ENCODE measurements at regions not wholly inside any gene's neighbourhood (a gene's known extent, or its start where the extent isn't known, plus 50 kb on each side); places are given as distances from the start of the nearest gene placed in this dataset.
"Not testable (repeated sequence)": the region's sequence is repeated elsewhere in the genome, so short reads cannot be mapped to it uniquely, and the experiment has no call there.

- no peaks in the 10 kb centered on the region for H3K36me3 Mint-ChIP-seq (ENCODE audit: low read depth)
- no peaks in the 10 kb centered on the region for H3K4me1 Mint-ChIP-seq (ENCODE audit: low read depth)
- H3K4me3 Mint-ChIP-seq = no peak overlapping the region
- no peak overlapping the region for H3K27ac Mint-ChIP-seq
- H3K27me3 Mint-ChIP-seq = peaks cover 7% of the 10 kb centered on the region
- no peaks in the 10 kb centered on the region for H3K9me3 Mint-ChIP-seq
Observed at GRCh38 chr12:105626653-105627052, 296.2 kb downstream of the C12orf75 start.

- Mint-ChIP-seq H3K27ac (no peak overlapping the region), H3K9me3 (peaks cover 14% of the 10 kb centered on the region), H3K4me3 (no peak overlapping the region), H3K27me3 (no peaks in the 10 kb centered on the region), H3K36me3 (ENCODE audit: low read depth) (no peaks in the 10 kb centered on the region), H3K4me1 (ENCODE audit: low read depth) (no peaks in the 10 kb centered on the region)
Observed at GRCh38 chr12:105637470-105637869, 307.0 kb downstream of the C12orf75 start.

DNA sequence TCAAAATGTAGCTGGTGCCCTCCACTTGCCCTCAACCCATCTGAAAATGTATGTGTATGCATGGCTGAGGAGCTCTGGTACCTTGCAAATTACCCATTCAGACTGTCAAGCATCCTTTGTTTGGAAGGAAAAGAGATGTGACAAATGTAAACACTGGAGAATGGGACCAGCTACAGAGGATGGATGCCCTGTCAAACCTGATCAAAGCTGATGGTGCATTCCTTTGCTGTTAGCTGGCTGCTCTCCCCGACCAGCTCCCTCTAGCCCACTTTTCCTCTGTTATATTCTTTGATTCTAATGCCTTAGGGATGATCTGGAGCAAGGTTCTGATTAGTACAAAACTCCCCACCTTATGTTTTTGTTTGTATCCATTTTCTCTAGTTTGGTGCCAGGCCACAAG, 310.3 kb downstream of the C12orf75 start:
- H3K36me3 Mint-ChIP-seq (ENCODE audit: low read depth) = no peaks in the 10 kb centered on the region
- no peaks in the 10 kb centered on the region for H3K4me1 Mint-ChIP-seq (ENCODE audit: low read depth)
- no peak overlapping the region for H3K27ac Mint-ChIP-seq
- H3K27me3 Mint-ChIP-seq = peaks cover 7% of the 10 kb centered on the region
- H3K4me3 Mint-ChIP-seq = no peak overlapping the region
- H3K9me3 Mint-ChIP-seq = peaks cover 8% of the 10 kb centered on the region

DNA sequence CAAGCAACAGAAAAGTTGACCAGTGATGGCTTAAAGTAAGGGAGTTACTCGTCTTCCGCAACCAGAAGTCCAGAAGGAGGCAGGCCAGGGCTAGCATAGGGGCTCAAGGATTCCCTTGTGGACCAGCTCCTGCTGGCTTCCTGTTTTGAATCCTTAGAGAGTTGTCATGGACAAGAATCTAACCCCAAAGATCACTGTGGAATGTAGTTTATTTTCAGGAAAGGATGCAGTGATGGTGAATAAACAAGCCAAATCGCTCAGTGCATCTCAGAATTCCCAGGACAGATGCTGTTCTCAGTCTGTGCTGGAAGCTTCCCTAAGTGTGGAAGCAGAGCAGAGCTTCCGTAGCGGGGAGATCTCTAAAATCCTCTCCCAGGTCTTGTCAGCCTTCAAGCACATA, 311.3 kb downstream of the C12orf75 start:
- H3K36me3 Mint-ChIP-seq (ENCODE audit: low read depth) = no peaks in the 10 kb centered on the region
- H3K9me3 Mint-ChIP-seq = peaks cover 4% of the 10 kb centered on the region
- H3K27ac Mint-ChIP-seq = no peak overlapping the region
- no peak overlapping the region for H3K4me3 Mint-ChIP-seq
- H3K4me1 Mint-ChIP-seq (ENCODE audit: low read depth) = no peaks in the 10 kb centered on the region
- peaks cover 9% of the 10 kb centered on the region for H3K27me3 Mint-ChIP-seq

DNA sequence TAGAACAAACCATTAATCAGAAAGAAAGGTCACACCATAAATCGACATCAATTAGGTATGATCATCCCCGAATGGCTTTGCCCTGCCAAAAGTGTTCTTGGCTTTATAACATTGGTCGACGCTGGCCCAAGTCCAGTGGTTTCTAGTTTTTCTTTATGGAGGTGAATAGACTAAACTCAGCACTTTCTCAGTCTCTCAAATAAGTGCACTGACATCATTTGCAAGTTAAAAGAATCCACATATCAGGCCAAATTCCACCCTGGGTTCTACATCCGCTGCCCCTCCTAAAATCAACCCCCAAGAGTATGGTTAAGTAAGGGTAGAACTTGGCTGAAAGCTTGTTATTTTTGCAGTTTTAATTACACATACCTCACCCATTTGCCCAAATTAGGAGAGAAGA, 314.3 kb downstream of the C12orf75 start:
- no peaks in the 10 kb centered on the region for H3K36me3 Mint-ChIP-seq (ENCODE audit: low read depth)
- H3K27ac Mint-ChIP-seq = no peak overlapping the region
- peaks cover 16% of the 10 kb centered on the region for H3K27me3 Mint-ChIP-seq
- peaks cover 5% of the 10 kb centered on the region for H3K9me3 Mint-ChIP-seq
- no peaks in the 10 kb centered on the region for H3K4me1 Mint-ChIP-seq (ENCODE audit: low read depth)
- H3K4me3 Mint-ChIP-seq = no peak overlapping the region

DNA sequence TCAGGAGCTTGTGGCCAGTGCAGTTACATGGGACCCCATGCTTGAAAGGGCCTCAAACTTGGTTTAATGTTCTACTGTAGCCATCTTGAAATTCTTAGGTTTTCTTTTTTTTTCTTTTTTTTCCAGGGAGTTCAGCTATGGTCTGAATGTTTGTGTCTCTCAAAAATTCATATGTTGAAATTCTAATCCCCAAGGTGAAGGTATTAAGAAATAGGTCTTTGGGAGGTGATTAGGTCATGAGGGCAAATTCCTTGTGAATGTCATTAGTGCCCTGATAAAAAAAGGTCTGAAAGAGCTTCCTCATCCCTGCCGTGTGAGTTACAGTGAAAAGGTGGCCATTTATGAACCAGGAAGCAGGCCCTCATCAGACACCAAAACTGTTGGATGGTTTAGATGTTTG, 324.1 kb downstream of the C12orf75 start:
- Mint-ChIP-seq H3K36me3 (ENCODE audit: low read depth) (no peaks in the 10 kb centered on the region), H3K27ac (no peak overlapping the region), H3K4me1 (ENCODE audit: low read depth) (no peaks in the 10 kb centered on the region), H3K4me3 (no peak overlapping the region), H3K9me3 (peaks cover 6% of the 10 kb centered on the region), H3K27me3 (peaks cover 4% of the 10 kb centered on the region)

GRCh38 chr12:105658389-105658788, 327.9 kb downstream of the C12orf75 start:
- no peak overlapping the region for H3K4me3 Mint-ChIP-seq
- H3K36me3 Mint-ChIP-seq (ENCODE audit: low read depth) = no peaks in the 10 kb centered on the region
- H3K27me3 Mint-ChIP-seq = peaks cover 11% of the 10 kb centered on the region
- peaks cover 3% of the 10 kb centered on the region for H3K9me3 Mint-ChIP-seq
- H3K27ac Mint-ChIP-seq = no peak overlapping the region
- no peaks in the 10 kb centered on the region for H3K4me1 Mint-ChIP-seq (ENCODE audit: low read depth)

GRCh38 chr12:105659355-105660075, 329.0 kb downstream of the C12orf75 start:
- no peaks in the 10 kb centered on the region for H3K4me1 Mint-ChIP-seq (ENCODE audit: low read depth)
- H3K9me3 Mint-ChIP-seq = peaks cover 3% of the 10 kb centered on the region
- no peak overlapping the region for H3K4me3 Mint-ChIP-seq

DNA sequence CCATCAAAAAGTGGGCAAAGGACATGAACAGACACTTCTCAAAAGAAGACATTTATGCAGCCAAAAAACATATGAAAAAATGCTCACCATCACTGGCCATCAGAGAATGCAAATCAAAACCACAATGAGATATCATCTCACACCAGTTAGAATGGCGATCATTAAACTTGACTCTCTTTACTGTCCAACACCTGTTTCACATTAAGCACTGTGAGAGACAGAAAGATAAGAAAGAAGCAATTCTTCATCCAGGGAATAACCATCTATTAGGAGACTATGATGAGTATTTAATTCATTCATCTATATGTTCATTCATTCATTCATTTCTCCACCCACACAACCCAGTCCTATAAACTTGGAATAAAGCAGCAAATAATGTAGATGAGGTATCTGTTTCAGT, 334.3 kb downstream of the C12orf75 start:
- H3K4me3 Mint-ChIP-seq; H3K27ac Mint-ChIP-seq; H3K4me1 Mint-ChIP-seq (ENCODE audit: low read depth); H3K36me3 Mint-ChIP-seq (ENCODE audit: low read depth); H3K27me3 Mint-ChIP-seq; H3K9me3 Mint-ChIP-seq: not testable (repeated sequence)

More at GRCh38 chr12:105659355-105660075, 329.0 kb downstream of the C12orf75 start:
- Mint-ChIP-seq H3K36me3 (ENCODE audit: low read depth) (no peaks in the 10 kb centered on the region), H3K27ac (no peak overlapping the region), H3K27me3 (peaks cover 11% of the 10 kb centered on the region)

DNA sequence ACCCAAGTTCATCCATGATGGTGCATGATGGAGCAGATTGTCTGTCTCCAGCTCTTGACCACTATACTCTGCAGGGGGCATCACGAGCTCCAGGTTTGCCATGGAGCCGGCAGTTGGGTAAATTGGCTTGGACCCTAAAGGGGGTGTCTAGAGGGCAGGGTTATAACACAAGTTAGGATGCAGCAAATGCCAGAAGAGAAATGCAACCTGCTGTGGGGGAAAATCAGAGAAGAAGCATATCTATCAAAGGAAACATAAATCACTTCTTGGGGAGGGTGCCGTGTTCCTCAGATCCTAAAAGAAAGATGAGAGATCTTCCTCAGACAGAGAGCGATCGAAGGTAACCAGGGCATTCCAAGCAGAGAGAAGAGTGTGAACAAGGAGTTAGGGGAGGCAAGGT, 334.9 kb downstream of the C12orf75 start:
- Mint-ChIP-seq H3K4me3 (no peak overlapping the region), H3K27me3 (peaks cover 7% of the 10 kb centered on the region), H3K9me3 (no peaks in the 10 kb centered on the region), H3K27ac (no peak overlapping the region), H3K36me3 (ENCODE audit: low read depth) (no peaks in the 10 kb centered on the region), H3K4me1 (ENCODE audit: low read depth) (no peaks in the 10 kb centered on the region)

DNA sequence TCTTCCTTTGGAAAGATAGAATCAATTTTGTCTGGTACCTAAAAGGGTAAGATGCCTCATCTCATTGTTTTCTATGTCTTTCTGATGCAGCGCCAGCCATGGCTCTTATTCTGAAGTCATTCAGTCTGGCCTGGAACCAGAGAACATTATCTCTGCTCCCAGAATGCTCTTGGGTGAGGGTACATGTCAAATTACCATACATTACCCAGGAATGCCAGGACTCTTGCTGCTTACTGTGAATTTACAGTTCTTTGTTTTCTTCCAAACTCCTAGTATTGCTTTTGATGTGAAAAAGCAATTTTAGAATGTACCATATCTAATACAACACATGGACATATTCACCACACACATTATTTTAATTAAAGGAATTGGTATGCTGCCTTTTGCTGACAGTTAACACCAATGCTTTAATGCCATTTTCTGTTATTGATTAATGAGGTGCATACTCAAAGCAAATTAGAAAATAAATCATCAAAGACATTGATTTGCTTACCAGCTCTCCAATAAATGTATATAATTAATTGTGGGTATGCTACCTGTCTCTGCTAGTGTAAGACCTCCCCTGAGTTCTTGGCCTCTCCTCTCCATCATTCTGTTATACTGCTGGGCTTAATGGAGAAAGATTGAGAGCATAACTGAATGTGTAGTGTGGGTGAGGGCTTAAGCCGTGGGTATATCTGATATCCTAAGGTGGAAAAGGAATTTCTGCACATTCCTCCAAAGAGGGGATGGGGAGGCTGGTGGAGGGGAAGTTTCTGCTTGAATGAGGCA, 337.7 kb downstream of the C12orf75 start:
- Mint-ChIP-seq H3K27me3 (no peaks in the 10 kb centered on the region), H3K4me3 (no peak overlapping the region), H3K4me1 (ENCODE audit: low read depth) (no peaks in the 10 kb centered on the region), H3K36me3 (ENCODE audit: low read depth) (no peaks in the 10 kb centered on the region), H3K27ac (no peak overlapping the region), H3K9me3 (no peaks in the 10 kb centered on the region)

DNA sequence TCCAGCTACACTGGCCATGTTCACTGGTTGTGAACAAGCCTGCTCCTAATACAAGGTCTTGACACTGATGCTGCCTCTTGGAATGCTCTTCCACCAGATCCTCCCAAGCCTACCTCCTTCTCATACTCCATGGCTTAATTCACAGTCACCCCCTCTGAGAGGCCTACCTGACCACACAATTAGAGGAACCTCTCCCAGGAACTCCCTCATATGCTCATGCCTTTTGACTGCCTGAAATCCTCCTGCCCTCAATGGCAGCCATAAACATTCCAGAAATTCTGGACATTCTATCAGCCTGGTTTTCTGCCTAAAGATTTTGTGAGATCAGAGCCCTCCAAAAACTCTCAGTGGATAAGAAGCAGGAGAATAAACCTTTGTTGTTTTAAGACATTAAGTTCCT, 340.2 kb downstream of the C12orf75 start:
- H3K27me3 Mint-ChIP-seq = no peaks in the 10 kb centered on the region
- H3K4me1 Mint-ChIP-seq (ENCODE audit: low read depth) = no peaks in the 10 kb centered on the region
- H3K9me3 Mint-ChIP-seq = no peaks in the 10 kb centered on the region
- H3K4me3 Mint-ChIP-seq = no peak overlapping the region
- H3K27ac Mint-ChIP-seq = no peak overlapping the region
- no peaks in the 10 kb centered on the region for H3K36me3 Mint-ChIP-seq (ENCODE audit: low read depth)

- Mint-ChIP-seq H3K4me3 (no peak overlapping the region), H3K9me3 (no peaks in the 10 kb centered on the region), H3K27ac (no peak overlapping the region), H3K27me3 (no peaks in the 10 kb centered on the region), H3K36me3 (ENCODE audit: low read depth) (no peaks in the 10 kb centered on the region), H3K4me1 (ENCODE audit: low read depth) (no peaks in the 10 kb centered on the region)
Observed at GRCh38 chr12:105671720-105672119, 341.2 kb downstream of the C12orf75 start.

GRCh38 chr12:105672121-105672975, 341.9 kb downstream of the C12orf75 start:
- H3K36me3 Mint-ChIP-seq (ENCODE audit: low read depth) = no peaks in the 10 kb centered on the region
- H3K27ac Mint-ChIP-seq = no peak overlapping the region
- H3K4me1 Mint-ChIP-seq (ENCODE audit: low read depth) = no peaks in the 10 kb centered on the region
- H3K4me3 Mint-ChIP-seq = no peak overlapping the region
- H3K9me3 Mint-ChIP-seq = no peaks in the 10 kb centered on the region
- no peaks in the 10 kb centered on the region for H3K27me3 Mint-ChIP-seq
